A673 (cell line): ENCODE measurements at regions not wholly inside any gene's neighbourhood (a gene's known extent, or its start where the extent isn't known, plus 50 kb on each side); places are given as distances from the start of the nearest gene placed in this dataset.

ENCODE experiments used
- BruUV-seq: library from RNA; stranded (reverse); fragments of 400-500 nt; replicated peaks from 2 replicates; lab custom pipeline; 2021; lab: Mats Ljungman, UMichigan
- CTCF ChIA-PET: fragments of 300-600 bp; sonication (Branson Sonifier 250); formaldehyde crosslinking; loops from one replicate; lab custom pipeline; 2022; ENCODE audit warnings: antibody characterized with exemption; lab: Charles Lee
- POLR2A ChIA-PET: fragments of 300-600 bp; sonication (Branson Sonifier 250); formaldehyde crosslinking; loops from one replicate; lab custom pipeline; 2022; ENCODE audit warnings: antibody characterized with exemption; ENCODE audit not compliant: low non-redundant PET; lab: Charles Lee
- DNase-seq: peaks from one replicate; pipeline ENCODE4 v3.0.0-alpha.2; 2015; ENCODE audit warnings: low spot score
- H3K27ac ChIP-seq: fragments of 200-600 bp; sonication (generic); 2 replicates; pipeline ENCODE4 v1.5.1; 2016; ENCODE audit warnings: mixed run types, low read depth, mild to moderate bottlenecking, mixed read lengths, antibody characterized with exemption, low read length; ENCODE audit not compliant: poor library complexity, severe bottlenecking
- H3K27me3 ChIP-seq: fragments of 200-600 bp; sonication (generic); replicated peaks from 2 replicates; pipeline ENCODE4 v1.6.1; 2017; ENCODE audit warnings: mixed run types, low read depth, mild to moderate bottlenecking, mixed read lengths, antibody characterized with exemption, low read length; ENCODE audit not compliant: insufficient read depth, poor library complexity
- H3K36me3 ChIP-seq: fragments of 200-600 bp; sonication (generic); 2 replicates; pipeline ENCODE4 v1.6.1; 2016; ENCODE audit warnings: mixed run types, mild to moderate bottlenecking, mixed read lengths, antibody characterized with exemption, low read length; ENCODE audit not compliant: insufficient read depth, poor library complexity, severe bottlenecking
- H3K4me1 ChIP-seq: fragments of 200-600 bp; sonication (generic); 2 replicates; pipeline ENCODE4 v1.6.1; 2017; ENCODE audit warnings: mixed run types, mild to moderate bottlenecking, mixed read lengths, antibody characterized with exemption, low read length; ENCODE audit not compliant: insufficient read depth, poor library complexity, severe bottlenecking
- H3K4me3 ChIP-seq: fragments of 200-600 bp; sonication (generic); 2 replicates; pipeline ENCODE4 v1.5.1; 2016; ENCODE audit warnings: low read depth, mixed run types, mild to moderate bottlenecking, mixed read lengths, low read length; ENCODE audit not compliant: poor library complexity, severe bottlenecking
- H3K9me3 ChIP-seq: fragments of 200-600 bp; sonication (generic); 2 replicates; pipeline ENCODE4 v1.6.1; 2016; ENCODE audit warnings: mixed run types, low read depth, mild to moderate bottlenecking, mixed read lengths, antibody characterized with exemption, low read length; ENCODE audit not compliant: poor library complexity, severe bottlenecking
- EZH2 ChIP-seq: fragments of 200-600 bp; sonication (generic); IDR thresholded peaks from 2 replicates; pipeline ENCODE4 v1.6.1; 2017; ENCODE audit warnings: borderline replicate concordance, low read depth, mild to moderate bottlenecking, mixed read lengths, antibody characterized with exemption, low read length; ENCODE audit not compliant: poor library complexity, severe bottlenecking
- intact Hi-C: fragments of 100-400 bp; cut with micrococcal nuclease; formaldehyde crosslinking; loops from one replicate; pipeline ENCODE4 v1.10.0; 2022; ENCODE audit not compliant: unreplicated experiment
- TF ChIP-seq, protein P1 (sequence below): fragments of 300-800, 200-600 bp; sonication (generic); conservative IDR thresholded peaks from 2 replicates; pipeline ENCODE4 v1.5.1; 2017; ENCODE audit warnings: low read depth, mild to moderate bottlenecking, antibody characterized with exemption, low read length, moderate library complexity, mixed read lengths

DNA sequence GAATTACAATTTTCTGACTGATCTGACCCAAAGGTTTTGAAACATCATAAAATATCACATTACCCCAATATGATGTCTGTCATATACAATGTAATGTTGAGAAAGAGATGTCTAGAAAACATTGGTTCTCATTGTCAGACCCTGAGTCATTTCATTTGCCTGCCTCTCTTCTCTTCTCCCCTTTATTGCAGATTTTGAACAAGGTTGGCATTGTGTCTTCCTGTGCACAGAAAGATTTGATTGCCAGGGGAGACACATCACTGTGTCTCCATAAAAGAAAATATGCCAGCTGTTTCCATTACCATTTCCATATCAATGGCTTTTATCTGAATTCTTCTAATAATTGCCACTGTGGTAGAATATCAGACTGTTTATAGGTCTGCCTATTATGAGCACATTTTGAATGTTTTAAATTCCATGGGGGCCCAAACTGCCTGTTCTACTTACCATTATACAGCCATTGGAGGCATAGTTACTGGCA lies 65.6 kb downstream of the IFI44 start:
- H3K27me3 ChIP-seq = no peaks in the 10 kb centered on the region
- DNase-seq = peak; percentile 41
- H3K36me3 ChIP-seq = no peaks in the 10 kb centered on the region
- no peaks in the 10 kb centered on the region for H3K4me1 ChIP-seq
- no peaks in the 10 kb centered on the region for H3K9me3 ChIP-seq
- H3K27ac ChIP-seq = no peak overlapping the region
- intact Hi-C loops = no loop called here
- TF ChIP-seq, protein P1, sequence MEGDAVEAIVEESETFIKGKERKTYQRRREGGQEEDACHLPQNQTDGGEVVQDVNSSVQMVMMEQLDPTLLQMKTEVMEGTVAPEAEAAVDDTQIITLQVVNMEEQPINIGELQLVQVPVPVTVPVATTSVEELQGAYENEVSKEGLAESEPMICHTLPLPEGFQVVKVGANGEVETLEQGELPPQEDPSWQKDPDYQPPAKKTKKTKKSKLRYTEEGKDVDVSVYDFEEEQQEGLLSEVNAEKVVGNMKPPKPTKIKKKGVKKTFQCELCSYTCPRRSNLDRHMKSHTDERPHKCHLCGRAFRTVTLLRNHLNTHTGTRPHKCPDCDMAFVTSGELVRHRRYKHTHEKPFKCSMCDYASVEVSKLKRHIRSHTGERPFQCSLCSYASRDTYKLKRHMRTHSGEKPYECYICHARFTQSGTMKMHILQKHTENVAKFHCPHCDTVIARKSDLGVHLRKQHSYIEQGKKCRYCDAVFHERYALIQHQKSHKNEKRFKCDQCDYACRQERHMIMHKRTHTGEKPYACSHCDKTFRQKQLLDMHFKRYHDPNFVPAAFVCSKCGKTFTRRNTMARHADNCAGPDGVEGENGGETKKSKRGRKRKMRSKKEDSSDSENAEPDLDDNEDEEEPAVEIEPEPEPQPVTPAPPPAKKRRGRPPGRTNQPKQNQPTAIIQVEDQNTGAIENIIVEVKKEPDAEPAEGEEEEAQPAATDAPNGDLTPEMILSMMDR = no peak
- TF ChIP-seq EZH2 = no peak
- ChIA-PET CTCF (no interaction called here), POLR2A (no interaction called here)
- BruUV-seq = no TSS peak
- no peak overlapping the region for H3K4me3 ChIP-seq

DNA sequence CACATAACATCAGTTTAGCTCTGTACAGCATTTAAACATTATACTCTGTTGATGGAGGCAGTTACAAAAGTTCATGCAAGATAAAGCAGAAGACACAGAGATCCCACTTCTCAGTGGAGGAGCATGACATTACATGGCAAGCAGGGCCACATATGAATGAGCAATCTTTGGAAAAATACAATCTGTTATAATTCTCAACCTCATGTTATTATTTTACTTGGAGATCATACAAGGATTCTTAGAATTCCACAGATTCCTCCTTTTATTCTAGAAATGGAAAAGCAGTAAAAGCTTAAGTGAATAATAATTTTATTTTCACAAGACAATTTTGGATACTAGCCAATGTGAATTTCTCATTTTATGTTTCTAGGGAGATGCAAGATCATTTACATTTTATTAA lies 66.6 kb downstream of the IFI44 start:
- Histone ChIP-seq H3K36me3 (no peaks in the 10 kb centered on the region), H3K9me3 (no peaks in the 10 kb centered on the region), H3K27me3 (no peaks in the 10 kb centered on the region), H3K4me3 (no peak overlapping the region), H3K4me1 (no peaks in the 10 kb centered on the region), H3K27ac (peak overlapping the region; percentile 3)
- TF ChIP-seq, protein P1 = no peak
- no peak for TF ChIP-seq EZH2
- DNase-seq = peak; percentile 6
- intact Hi-C loops = no loop called here
- ChIA-PET CTCF (no interaction called here), POLR2A (no interaction called here)
- no TSS peak for BruUV-seq

DNA sequence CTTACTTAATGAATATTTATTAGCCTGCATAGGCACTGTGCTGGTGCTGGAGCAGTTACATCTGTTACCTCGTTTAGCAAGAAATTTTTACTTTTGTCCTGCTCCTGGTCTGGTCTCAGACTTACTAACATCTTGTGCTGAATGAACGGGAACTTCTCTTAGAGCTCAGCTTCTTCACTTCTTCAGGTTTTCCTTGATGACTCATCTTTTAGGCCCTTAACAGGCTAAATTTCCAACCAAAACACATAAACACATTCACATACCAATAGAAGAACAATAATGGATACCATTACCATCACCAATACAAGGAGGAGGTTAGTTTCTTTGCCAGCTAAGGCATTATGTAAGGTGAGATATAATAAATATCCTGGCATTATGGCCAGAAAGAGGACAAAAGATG lies 68.9 kb downstream of the IFI44 start:
- H3K27ac ChIP-seq = no peak overlapping the region
- intact Hi-C loops = no loop called here
- H3K36me3 ChIP-seq = no peaks in the 10 kb centered on the region
- no TSS peak for BruUV-seq
- no peak overlapping the region for H3K4me3 ChIP-seq
- ChIA-PET CTCF (no interaction called here), POLR2A (no interaction called here)
- no peak for TF ChIP-seq EZH2
- TF ChIP-seq, protein P1 = no peak
- no peaks in the 10 kb centered on the region for H3K4me1 ChIP-seq
- no peak for DNase-seq
- H3K27me3 ChIP-seq = no peaks in the 10 kb centered on the region
- no peaks in the 10 kb centered on the region for H3K9me3 ChIP-seq
